GM11168 (cell line): ENCODE measurements at regions not wholly inside any gene's neighbourhood (a gene's known extent, or its start where the extent isn't known, plus 50 kb on each side); places are given as distances from the start of the nearest gene placed in this dataset.
"Not testable (repeated sequence)": the region's sequence is repeated elsewhere in the genome, so short reads cannot be mapped to it uniquely, and the experiment has no call there.

Experiments
- in situ Hi-C: fragments of 300-500 bp; cut with MboI; formaldehyde crosslinking; loops from one replicate; pipeline ENCODE4 v1.12.0; 2022; ENCODE audit warnings: low sequenced_read_pairs; ENCODE audit not compliant: unreplicated experiment

- in situ Hi-C loops: no loop called here
Measured at GRCh38 chr6:78629154-78629721, 238.1 kb upstream of the IRAK1BP1 start.

GRCh38 chr6:78629836-78630235, 237.5 kb upstream of the IRAK1BP1 start:
- in situ Hi-C loops: no loop called here

- in situ Hi-C loops: no loop called here
Measured at GRCh38 chr6:78631976-78632375, 235.4 kb upstream of the IRAK1BP1 start.

DNA sequence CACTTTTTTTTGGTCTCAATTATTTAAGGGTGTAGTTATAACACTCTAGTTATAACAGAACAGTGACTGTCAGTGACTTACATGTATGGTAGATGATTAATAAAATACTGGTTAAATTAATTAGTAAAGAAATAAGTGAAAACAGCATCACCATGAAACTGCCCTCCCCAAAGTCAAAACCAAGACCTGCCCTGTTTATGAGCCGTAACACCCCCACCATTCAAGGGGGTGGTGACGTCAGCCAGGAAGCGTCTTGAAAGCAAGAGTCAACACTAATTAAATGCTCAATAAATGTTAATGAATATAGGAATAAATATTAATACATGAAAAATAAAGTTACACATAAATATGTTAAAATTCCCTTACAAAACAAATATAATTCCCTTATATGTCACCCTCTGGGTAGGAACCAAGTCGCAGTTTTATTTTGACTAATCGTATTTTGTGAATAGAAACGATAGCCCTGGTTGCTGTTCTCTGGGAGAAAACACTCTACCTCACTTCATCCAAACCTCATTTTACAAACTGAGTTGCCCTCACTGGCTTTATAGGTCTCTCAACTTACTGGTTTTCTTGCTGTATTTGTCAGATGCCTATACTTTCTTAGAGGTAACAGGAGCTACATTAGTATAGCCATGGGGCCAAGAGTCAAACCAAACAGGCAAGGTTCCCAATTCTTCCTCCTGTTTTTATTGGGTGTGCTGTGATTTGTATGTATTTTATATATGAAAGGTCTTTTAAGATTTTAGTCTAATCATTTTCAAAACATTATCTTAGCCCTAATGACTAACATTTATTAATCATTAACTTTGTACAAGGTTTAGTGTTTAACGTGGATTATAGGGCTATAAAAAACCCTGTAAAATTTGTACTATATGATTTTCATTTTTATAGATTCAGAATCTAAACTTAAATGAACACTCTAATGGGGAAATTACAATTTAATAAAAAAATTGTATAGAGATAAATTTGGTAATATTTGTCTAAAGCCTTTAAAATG, 227.9 kb upstream of the IRAK1BP1 start:
- in situ Hi-C loops: no loop called here

DNA sequence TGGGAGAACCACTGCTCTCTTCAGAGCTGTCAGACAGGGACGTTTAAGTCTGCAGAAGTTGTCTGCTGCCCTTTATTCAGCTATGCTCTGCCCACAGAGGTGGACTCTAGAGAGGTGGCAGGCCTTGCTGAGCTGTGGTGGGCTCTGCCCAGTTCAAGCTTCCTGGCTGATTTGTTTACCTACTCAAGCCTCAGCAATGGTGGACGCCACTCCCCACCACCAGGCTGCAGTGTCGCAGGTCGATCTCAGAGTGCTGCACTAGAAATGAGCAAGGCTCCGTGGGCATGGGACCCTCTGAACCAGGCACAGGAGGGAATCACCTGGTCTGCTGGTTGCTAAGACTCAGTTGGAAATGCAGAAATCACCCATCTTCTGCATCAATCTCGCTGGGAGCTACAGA, 223.4 kb upstream of the IRAK1BP1 start:
- in situ Hi-C loops: not testable (repeated sequence)

DNA sequence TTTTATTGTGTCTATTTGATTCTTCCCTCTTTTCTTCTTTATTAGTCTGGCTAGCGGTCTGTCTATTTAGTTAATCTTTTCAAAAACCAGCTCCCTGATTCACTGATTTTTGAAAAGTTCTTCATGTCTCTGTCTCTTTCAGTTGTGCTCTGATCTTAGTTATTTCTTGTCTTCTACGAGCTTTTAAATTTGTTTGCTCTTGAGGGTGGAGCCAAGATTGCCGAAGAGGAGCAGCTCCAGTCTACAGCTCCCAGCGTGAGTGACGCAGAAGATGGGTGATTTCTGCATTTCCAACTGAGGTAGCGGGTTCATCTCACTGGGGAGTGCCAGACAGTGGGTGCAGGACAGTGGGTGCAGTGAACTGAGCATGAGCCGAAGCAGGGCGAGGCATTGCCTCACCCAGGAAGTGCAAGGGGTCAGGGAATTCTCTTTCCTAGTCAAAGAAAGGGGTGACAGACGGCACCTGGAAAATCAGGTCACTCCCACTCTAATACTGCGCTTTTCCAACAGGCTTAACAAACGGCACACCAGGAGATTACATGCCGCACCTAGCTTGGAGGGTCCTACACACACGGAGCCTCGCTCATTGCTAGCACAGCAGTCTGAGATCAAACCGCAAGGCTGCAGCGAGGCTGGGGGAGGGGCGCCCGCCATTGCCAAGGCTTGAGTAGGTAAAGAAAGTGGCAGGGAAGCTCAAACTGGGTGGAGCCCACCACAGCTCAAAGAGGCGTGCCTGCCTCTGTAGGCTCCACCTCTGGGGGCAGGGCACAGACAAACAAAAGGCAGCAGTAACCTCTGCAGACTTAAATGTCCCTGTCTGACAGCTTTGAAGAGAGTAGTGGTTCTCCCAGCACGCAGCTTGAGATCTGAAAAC, 220.6 kb upstream of the IRAK1BP1 start:
- in situ Hi-C loops: not testable (repeated sequence)

DNA sequence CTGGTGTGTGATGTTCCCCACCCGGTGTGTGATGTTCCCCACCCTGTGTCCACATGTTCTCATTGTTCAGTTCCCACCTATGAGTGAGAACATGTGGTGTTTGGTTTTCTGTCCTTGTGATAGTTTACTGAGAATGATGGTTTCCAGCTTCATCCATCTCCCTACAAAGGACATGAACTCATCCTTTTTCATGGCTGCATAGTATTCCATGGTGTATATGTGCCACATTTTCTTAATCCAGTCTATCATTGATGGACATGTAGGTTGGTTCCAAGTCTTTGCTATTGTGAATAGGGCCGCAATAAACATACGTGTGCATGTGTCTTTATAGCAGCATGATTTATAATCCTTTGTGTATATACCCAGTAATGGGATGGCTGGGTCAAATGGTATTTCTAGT, 201.5 kb upstream of the IRAK1BP1 start:
- in situ Hi-C loops: not testable (repeated sequence)

DNA sequence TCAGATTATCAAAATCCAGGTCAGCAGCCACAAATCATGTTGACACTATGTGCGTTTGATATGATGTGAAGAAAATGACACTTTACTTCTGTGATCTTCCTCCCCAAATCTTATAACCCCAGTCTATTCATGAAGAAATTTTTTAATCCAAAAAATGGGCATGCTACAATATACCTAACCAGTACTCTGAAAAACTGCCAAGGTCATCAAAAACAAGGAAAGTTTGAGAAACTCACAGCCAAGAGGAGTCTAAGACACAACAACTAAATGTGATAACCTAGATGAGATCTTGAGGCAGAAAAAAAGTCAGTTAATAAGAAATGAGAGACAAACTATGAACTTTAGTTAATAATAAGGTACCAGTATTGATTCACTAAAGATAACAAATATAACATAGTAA, 200.6 kb upstream of the IRAK1BP1 start:
- in situ Hi-C loops: no loop called here

DNA sequence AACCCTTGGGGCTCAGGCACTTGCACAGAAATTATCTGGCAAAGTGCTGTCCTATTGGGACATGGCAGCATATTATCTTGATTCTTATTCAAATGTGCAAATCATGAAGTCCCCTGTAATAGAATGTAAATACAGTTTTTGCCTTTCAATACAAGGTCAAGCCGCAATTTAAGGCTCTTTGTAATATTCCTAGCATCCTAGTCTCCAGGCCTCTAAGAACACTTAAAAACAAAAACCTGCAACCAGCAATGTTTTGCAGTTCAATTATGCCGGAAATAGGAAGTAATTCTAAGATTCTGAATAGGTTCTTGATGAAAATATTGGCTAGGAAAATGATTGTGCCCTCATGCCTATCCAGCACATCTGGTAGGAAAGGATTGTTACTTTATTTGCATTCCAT, 197.2 kb upstream of the IRAK1BP1 start:
- in situ Hi-C loops: no loop called here

DNA sequence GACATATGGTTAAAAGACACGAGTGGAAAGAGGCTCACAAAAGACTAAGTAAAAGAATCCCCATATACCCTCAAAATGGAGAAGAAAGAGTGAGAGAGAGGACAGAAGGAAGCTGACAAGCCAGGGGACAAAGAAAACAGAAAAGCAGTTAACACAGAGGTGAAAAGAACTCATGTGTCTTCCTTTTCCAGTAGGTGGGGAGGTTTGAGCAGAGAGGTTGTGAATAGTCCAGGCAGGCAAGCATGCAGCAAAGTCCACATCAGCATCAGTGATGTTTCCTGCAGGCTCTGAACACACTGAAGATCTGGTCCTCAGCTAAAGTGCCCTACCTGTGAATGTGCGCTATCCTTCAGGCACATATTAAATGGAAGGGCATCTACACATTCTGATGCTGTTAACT, 196.5 kb upstream of the IRAK1BP1 start:
- in situ Hi-C loops: no loop called here

- in situ Hi-C loops: not testable (repeated sequence)
Measured at GRCh38 chr6:78676069-78677007, 191.0 kb upstream of the IRAK1BP1 start.

- in situ Hi-C loops: no loop called here
Measured at GRCh38 chr6:78688668-78689067, 178.7 kb upstream of the IRAK1BP1 start.

DNA sequence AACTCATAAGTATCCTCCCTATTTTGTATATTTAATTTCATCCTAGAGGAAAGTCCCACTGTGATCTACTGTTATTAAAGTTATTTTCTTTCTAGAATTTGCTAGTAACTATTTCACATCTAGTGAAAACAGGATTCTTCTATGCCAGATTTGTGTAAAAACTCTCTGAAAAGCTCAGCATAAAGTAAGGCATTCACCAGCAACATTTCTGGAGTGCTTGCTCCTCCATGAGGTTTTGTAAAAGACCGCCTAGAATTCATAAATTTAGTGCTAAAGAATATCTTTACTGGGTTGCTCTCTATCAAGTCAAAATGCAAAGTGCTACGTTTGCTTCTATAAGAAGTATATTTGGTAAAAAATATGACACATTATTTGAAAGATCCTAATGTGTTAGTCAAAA, 173.5 kb upstream of the IRAK1BP1 start:
- in situ Hi-C loops: no loop called here

- in situ Hi-C loops: not testable (repeated sequence)
Measured at GRCh38 chr6:78694628-78695027, 172.7 kb upstream of the IRAK1BP1 start.

DNA sequence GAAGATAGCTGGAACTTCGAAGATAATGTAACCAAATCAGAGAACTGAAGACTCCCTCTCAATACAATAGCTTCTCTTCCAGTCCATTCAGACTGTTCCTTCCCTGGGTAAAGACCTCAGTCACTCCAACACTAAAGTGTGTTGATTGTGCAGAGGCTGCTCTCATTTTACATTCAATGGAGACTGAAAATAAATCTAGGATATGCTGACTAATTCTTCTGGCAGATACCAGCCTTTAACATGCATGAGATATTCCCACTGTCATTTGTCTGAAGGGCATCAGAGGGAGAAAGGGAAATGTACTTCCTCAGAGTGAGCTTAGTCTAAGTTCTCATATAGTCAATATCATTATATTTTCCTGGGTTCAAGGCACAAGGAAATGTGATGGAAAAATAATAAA, 166.4 kb upstream of the IRAK1BP1 start:
- in situ Hi-C loops: no loop called here

- in situ Hi-C loops: no loop called here
Measured at GRCh38 chr6:78701407-78701806, 165.9 kb upstream of the IRAK1BP1 start.

DNA sequence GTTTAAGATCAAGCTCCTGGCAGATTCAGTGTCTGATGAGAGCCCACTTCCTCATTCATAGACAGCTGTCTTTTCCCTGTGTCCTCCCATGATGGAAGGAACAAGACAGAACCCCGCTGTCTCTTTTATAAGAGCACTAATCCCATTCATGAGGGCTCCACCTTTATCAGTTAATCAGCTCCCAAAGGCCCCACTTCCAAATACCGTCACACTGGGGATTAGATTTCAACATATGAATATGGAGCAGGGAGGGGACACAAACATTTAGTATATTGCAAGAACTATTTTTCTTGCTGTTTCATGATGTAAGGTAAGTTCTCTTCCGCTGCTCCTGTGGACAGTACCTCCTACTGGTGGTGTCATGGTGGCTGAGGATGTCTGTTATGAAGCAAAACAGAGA, 158.3 kb upstream of the IRAK1BP1 start:
- in situ Hi-C loops: no loop called here

DNA sequence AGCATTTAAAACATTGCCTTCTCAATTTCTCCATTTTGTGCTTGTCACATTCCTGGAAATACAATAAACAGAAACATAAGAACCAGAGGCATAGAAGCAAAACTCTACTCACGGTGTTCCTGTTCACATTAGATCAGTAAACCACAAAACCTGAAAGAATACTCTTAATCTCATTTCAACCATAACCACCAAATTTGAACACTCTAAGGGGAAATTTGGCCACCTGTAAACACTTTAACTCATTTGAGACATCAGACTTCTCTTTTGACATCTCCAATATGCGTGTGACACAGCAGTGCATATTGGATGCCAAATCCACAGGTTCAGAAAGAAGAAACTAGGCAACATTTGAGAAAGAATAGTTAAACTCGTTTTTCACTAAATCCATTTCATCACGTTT, 153.8 kb upstream of the IRAK1BP1 start:
- in situ Hi-C loops: no loop called here

DNA sequence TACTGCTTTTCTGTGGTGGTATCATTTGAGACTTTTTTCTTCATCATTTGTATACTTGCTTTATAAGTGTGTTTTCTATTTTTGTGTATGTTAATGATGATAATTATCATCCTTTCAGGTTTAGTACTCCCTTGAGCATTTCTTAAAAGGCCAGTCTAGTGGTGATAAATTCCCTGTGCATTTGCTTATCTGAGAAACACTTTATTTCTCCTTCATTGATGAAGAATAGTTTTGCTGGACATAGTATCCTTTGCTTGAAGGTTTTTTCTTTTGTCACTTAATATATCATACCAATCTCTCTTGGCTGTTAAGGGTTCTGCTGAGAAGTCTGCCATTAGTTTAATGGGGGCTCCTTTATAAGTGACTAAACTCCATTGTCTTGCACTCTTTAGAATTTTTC, 123.2 kb upstream of the IRAK1BP1 start:
- in situ Hi-C loops: no loop called here

DNA sequence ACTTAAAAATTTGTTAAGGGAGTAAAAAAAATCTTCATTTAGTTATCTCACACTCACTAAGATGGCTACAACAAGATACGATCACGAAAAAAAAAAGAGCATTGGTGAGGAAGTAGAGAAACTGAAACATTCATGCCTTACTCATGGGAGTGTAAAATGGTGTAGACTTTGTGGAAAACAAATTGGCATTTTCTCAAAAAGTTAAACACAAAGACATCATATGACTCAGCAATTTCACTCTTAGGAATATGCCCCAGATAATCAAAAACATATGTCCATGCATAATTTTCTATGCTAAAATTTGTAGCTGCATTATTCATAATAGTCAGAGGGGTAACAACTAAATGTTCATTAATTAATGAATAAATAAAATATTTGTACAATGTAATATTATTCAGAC, 120.9 kb upstream of the IRAK1BP1 start:
- in situ Hi-C loops: no loop called here
